MM.1S (cell line): ENCODE measurements at regions not wholly inside any gene's neighbourhood (a gene's known extent, or its start where the extent isn't known, plus 50 kb on each side); places are given as distances from the start of the nearest gene placed in this dataset.

Experiments used
- DNase-seq: peaks from one replicate; pipeline ENCODE4 v3.0.0-alpha.2; 2015
- H2AFZ ChIP-seq: fragments of 300-600 bp; sonication (generic); 2 replicates; pipeline ENCODE4 v1.6.0; 2016; ENCODE audit warnings: antibody characterized with exemption, low read length
- H3F3A ChIP-seq: fragments of 300-600 bp; sonication (generic); 2 replicates; pipeline ENCODE4 v1.6.1; 2016; ENCODE audit warnings: mild to moderate bottlenecking, antibody characterized with exemption, low read length, moderate library complexity, mixed read lengths; ENCODE audit not compliant: insufficient read depth
- H3K27ac ChIP-seq: fragments of 300-600 bp; sonication (generic); 2 replicates; pipeline ENCODE4 v1.5.1; 2016; ENCODE audit warnings: mild to moderate bottlenecking, low read length
- H3K27me3 ChIP-seq: fragments of 300-600 bp; sonication (generic); replicated peaks from 2 replicates; pipeline ENCODE4 v1.6.0; 2016; ENCODE audit warnings: low read length; ENCODE audit not compliant: insufficient read depth
- H3K36me3 ChIP-seq: fragments of 300-600 bp; sonication (generic); replicated peaks from 2 replicates; pipeline ENCODE4 v1.6.1; 2016; ENCODE audit warnings: mild to moderate bottlenecking, low read length, mixed read lengths; ENCODE audit not compliant: insufficient read depth
- H3K4me1 ChIP-seq: fragments of 300-600 bp; sonication (generic); 2 replicates; pipeline ENCODE4 v1.6.1; 2016; ENCODE audit warnings: low read length, mixed read lengths
- H3K4me2 ChIP-seq: fragments of 300-600 bp; sonication (generic); 2 replicates; pipeline ENCODE4 v1.6.0; 2016; ENCODE audit warnings: low read depth, low read length
- H3K4me3 ChIP-seq: fragments of 300-600 bp; sonication (generic); 2 replicates; pipeline ENCODE4 v1.5.1; 2016; ENCODE audit warnings: low read length, mixed read lengths
- H3K79me2 ChIP-seq: fragments of 300-600 bp; sonication (generic); 2 replicates; pipeline ENCODE4 v1.6.1; 2016; ENCODE audit warnings: mixed run types, low read length, mixed read lengths
- H3K9ac ChIP-seq: fragments of 300-600 bp; sonication (generic); 2 replicates; pipeline ENCODE4 v1.6.1; 2016; ENCODE audit warnings: low read length, mixed read lengths
- H3K9me2 ChIP-seq: fragments of 300-600 bp; sonication (generic); replicated peaks from 2 replicates; pipeline ENCODE4 v1.6.1; 2016; ENCODE audit warnings: mild to moderate bottlenecking, low read length, mixed read lengths; ENCODE audit not compliant: insufficient read depth
- H3K9me3 ChIP-seq: fragments of 300-600 bp; sonication (generic); replicated peaks from 2 replicates; pipeline ENCODE4 v1.6.1; 2016; ENCODE audit warnings: mild to moderate bottlenecking, low read length, mixed read lengths; ENCODE audit not compliant: insufficient read depth
- H4K20me1 ChIP-seq: fragments of 300-600 bp; sonication (generic); 2 replicates; pipeline ENCODE4 v1.6.1; 2016; ENCODE audit warnings: mild to moderate bottlenecking, low read length, moderate library complexity, mixed read lengths; ENCODE audit not compliant: insufficient read depth
- EZH2 ChIP-seq: fragments of 300-600 bp; sonication (generic); optimal IDR thresholded peaks from 2 replicates; pipeline ENCODE3; 2017; ENCODE audit warnings: low read depth, mild to moderate bottlenecking, antibody characterized with exemption, low read length, mixed read lengths
- EZH2phosphoT487 ChIP-seq: fragments of 300-600 bp; sonication (generic); IDR thresholded peaks from 2 replicates; pipeline ENCODE4 v1.6.1; 2018; ENCODE audit warnings: antibody characterized with exemption, low read length
- TF ChIP-seq, protein P1 (sequence below): fragments of 300-600 bp; sonication (generic); IDR thresholded peaks from 2 replicates; pipeline ENCODE4 v1.5.1; 2016; ENCODE audit warnings: antibody characterized with exemption, low read length, mixed read lengths

DNA sequence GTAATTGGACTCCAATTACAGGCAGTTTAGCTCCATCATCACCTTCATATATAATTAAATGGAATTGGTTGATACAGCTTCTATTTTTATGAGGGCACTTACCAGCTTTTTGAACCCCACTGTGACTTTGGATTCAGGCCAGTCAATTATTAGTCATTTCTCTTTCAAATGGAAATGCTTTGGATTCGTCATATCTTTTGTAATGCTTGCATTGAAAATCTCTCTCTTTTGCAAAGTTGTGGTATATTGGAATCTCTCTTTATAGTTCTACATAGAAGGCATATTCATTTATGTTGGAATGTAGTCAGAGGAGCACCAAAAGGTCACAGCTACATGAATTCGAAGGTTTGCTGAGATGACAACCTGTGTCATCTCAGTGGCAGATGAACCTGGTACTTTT lies 1074.3 kb upstream of the SLC10A2 start:
- TF ChIP-seq, protein P1, sequence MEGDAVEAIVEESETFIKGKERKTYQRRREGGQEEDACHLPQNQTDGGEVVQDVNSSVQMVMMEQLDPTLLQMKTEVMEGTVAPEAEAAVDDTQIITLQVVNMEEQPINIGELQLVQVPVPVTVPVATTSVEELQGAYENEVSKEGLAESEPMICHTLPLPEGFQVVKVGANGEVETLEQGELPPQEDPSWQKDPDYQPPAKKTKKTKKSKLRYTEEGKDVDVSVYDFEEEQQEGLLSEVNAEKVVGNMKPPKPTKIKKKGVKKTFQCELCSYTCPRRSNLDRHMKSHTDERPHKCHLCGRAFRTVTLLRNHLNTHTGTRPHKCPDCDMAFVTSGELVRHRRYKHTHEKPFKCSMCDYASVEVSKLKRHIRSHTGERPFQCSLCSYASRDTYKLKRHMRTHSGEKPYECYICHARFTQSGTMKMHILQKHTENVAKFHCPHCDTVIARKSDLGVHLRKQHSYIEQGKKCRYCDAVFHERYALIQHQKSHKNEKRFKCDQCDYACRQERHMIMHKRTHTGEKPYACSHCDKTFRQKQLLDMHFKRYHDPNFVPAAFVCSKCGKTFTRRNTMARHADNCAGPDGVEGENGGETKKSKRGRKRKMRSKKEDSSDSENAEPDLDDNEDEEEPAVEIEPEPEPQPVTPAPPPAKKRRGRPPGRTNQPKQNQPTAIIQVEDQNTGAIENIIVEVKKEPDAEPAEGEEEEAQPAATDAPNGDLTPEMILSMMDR, result no peak
- TF ChIP-seq EZH2 (no peak), EZH2phosphoT487 (no peak)
- Histone ChIP-seq H3K9me3 (no peaks in the 10 kb centered on the region), H3K36me3 (no peaks in the 10 kb centered on the region), H3K4me3 (no peak overlapping the region), H3K9me2 (no peaks in the 10 kb centered on the region), H3K9ac (no peak overlapping the region), H3K4me2 (no peak overlapping the region), H3K27ac (no peak overlapping the region), H4K20me1 (no peaks in the 10 kb centered on the region), H3K79me2 (no peaks in the 10 kb centered on the region), H3K4me1 (no peaks in the 10 kb centered on the region), H3F3A (no peaks in the 10 kb centered on the region), H2AFZ (no peak overlapping the region), H3K27me3 (no peaks in the 10 kb centered on the region)
- DNase-seq, result no peak

DNA sequence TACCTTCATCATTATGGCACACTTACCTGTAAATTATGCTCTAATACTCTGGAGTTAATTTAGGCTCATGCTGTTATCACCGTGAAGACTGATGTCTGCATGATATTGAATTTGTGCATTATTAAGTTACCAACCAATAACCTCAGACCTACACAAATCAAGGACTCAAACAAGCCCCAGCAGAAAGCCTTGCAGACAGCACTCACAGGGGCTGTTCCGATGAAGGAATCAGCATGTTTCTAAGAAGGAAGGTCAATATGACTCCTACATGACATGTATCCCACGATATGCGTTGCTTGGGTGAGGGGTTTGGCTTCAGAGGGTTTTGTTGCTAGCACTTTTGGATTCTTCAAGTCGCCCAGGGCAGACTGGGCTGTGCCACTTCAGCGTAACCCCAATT lies 1071.2 kb upstream of the SLC10A2 start:
- Histone ChIP-seq H3K4me3 (no peak overlapping the region), H3K4me2 (no peak overlapping the region), H3F3A (no peaks in the 10 kb centered on the region), H4K20me1 (no peaks in the 10 kb centered on the region), H3K79me2 (no peaks in the 10 kb centered on the region), H2AFZ (no peak overlapping the region), H3K9me2 (no peaks in the 10 kb centered on the region), H3K27ac (no peak overlapping the region), H3K4me1 (no peaks in the 10 kb centered on the region), H3K9ac (no peak overlapping the region), H3K36me3 (no peaks in the 10 kb centered on the region), H3K9me3 (no peaks in the 10 kb centered on the region), H3K27me3 (no peaks in the 10 kb centered on the region)
- TF ChIP-seq, protein P1, result no peak
- no peak for TF ChIP-seq EZH2
- no peak for TF ChIP-seq EZH2phosphoT487
- no peak for DNase-seq

DNA sequence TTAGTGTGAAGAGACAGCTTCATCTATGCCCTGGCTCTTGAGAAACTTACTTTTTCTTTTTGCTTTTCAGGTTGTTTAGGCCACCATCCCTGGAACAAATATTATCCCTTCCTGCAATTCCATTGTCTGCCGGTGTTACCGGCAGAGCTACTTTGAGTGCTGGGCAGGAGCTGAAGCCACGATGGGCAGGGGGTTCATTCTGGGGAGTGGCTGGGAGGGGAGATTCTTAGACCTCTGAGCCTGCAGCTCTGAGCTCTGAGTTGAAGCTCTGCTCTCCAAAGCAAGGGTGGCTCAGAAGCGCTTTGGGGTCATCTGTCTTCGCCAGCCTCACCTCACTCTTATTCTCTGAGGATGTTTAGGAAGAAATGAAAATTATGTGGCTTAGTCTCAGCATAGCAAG lies 1066.6 kb upstream of the SLC10A2 start:
- Histone ChIP-seq H3K9me3 (no peaks in the 10 kb centered on the region), H3K79me2 (no peaks in the 10 kb centered on the region), H3K9ac (no peak overlapping the region), H3K4me3 (no peak overlapping the region), H3K27ac (no peak overlapping the region), H3K9me2 (no peaks in the 10 kb centered on the region), H4K20me1 (no peaks in the 10 kb centered on the region), H2AFZ (no peak overlapping the region), H3F3A (no peaks in the 10 kb centered on the region), H3K4me1 (no peaks in the 10 kb centered on the region), H3K4me2 (no peak overlapping the region), H3K36me3 (no peaks in the 10 kb centered on the region), H3K27me3 (no peaks in the 10 kb centered on the region)
- no peak for DNase-seq
- TF ChIP-seq EZH2 (no peak), EZH2phosphoT487 (no peak)
- TF ChIP-seq, protein P1, result no peak
